Gastroesophageal sphincter (tissue), 4 donors: ENCODE measurements at regions not wholly inside any gene's neighbourhood (a gene's known extent, or its start where the extent isn't known, plus 50 kb on each side); places are given as distances from the start of the nearest gene placed in this dataset.

Experiments
- ATAC-seq: fragments of 150-250 bp; one replicate; pipeline ENCODE4 v1.9.1; 2016; ENCODE audit warnings: mild to moderate bottlenecking, moderate library complexity
- H3K27ac ChIP-seq, 4 donors: fragments of 200-600 bp; sonication (generic) in 3 of 4; 1 replicate in 3 of 4; 2 replicates in 1 of 4; pipeline ENCODE4 v1.5.1; 2016 to 2019
- H3K27me3 ChIP-seq: fragments of 200-600 bp; sonication (generic); one replicate; pipeline ENCODE4 v1.5.1; 2019
- H3K36me3 ChIP-seq, 2 donors: fragments of 200-600 bp; sonication (generic); one replicate each; pipeline ENCODE4 v1.5.1; 2019; ENCODE audit warnings: control low read depth in 1 of 2
- H3K4me1 ChIP-seq, 3 donors: fragments of 200-600 bp; sonication (generic); 1 replicate in 2 of 3; 2 replicates in 1 of 3; pipeline ENCODE4 v1.5.1; 2016 to 2019; ENCODE audit warnings: control low read depth in 2 of 3
- H3K4me3 ChIP-seq, 2 donors: fragments of 200-600 bp; sonication (generic); one replicate each; pipeline ENCODE4 v1.5.1; 2019; ENCODE audit warnings: mild to moderate bottlenecking in 1 of 2, moderate library complexity in 1 of 2
- H3K9me3 ChIP-seq, 3 donors: fragments of 200-600 bp; sonication (generic); one replicate each; pipeline ENCODE4 v1.5.1; 2017 to 2019; ENCODE audit warnings: control low read depth in 2 of 3
- CTCF ChIP-seq, 4 experiments: fragments of 200-600 bp in 2 of 4; fragments of 450-650 bp in 2 of 4; sonication (generic) in 1 of 4; IDR thresholded peaks; one replicate each; pipeline ENCODE4 v1.5.1; 2017 to 2019; ENCODE audit warnings: antibody characterized with exemption in 4 of 4, mild to moderate bottlenecking in 2 of 4, moderate library complexity in 2 of 4
- EP300 ChIP-seq: sonication (generic); formaldehyde crosslinking; IDR thresholded peaks from one replicate; pipeline ENCODE4 v1.6.1; 2017; ENCODE audit warnings: antibody characterized with exemption, mild to moderate bottlenecking
- POLR2A ChIP-seq, 2 donors: fragments of 450-650 bp; IDR thresholded peaks; one replicate each; pipeline ENCODE4 v1.6.1; 2017; ENCODE audit warnings: antibody characterized with exemption in 2 of 2, mild to moderate bottlenecking in 2 of 2, moderate library complexity in 1 of 2
- POLR2AphosphoS5 ChIP-seq: sonication (generic); formaldehyde crosslinking; IDR thresholded peaks from one replicate; pipeline ENCODE4 v1.6.1; 2017; ENCODE audit warnings: antibody characterized with exemption
- WGBS, 2 donors: methylation state at CpG; one replicate each; pipeline ENCODE4 v1.1.5; 2018; ENCODE audit warnings: low coverage in 1 of 2; 5-methylcytosine and 5-hydroxymethylcytosine counted together

DNA sequence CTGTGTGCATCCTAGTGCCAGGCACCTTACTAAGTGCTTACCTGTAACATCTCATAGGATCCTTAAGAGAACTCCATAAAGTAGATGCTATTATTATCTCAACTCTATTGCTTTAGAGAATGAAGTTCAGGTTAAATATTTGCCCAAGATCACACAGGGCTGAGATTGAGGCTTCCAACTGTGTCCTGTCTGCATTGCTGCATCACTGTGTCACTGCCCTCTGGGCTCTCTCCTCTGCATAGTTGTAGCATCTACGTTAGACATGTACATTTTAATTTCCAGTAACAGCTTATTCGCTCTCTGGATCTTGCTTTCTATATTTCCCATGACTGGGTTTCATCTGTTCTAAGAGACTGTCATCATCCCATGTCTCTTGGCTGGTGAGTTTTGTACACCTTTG is 63.6 kb upstream of the FZD8 start:
- H3K9me3 ChIP-seq, result peaks cover 0 to 7% (median 0%) of the 10 kb centered on the region in 3 donors
- WGBS, 2 donors, result 93 to 96% methylated on average over 2 of the region's 2 CpGs
- H3K27ac ChIP-seq, result no peak overlapping the region
- H3K4me1 ChIP-seq, result no peaks in the 10 kb centered on the region
- no peaks in the 10 kb centered on the region for H3K36me3 ChIP-seq
- H3K27me3 ChIP-seq, result peaks cover 8% of the 10 kb centered on the region
- ATAC-seq, result no peak
- no peak overlapping the region for H3K4me3 ChIP-seq
- no peak for TF ChIP-seq CTCF (IDR thresholded peaks at IDR 0.05)
- no peak for TF ChIP-seq POLR2AphosphoS5
- no peak for TF ChIP-seq POLR2A (IDR thresholded peaks at IDR 0.05)
- TF ChIP-seq EP300, result no peak

DNA sequence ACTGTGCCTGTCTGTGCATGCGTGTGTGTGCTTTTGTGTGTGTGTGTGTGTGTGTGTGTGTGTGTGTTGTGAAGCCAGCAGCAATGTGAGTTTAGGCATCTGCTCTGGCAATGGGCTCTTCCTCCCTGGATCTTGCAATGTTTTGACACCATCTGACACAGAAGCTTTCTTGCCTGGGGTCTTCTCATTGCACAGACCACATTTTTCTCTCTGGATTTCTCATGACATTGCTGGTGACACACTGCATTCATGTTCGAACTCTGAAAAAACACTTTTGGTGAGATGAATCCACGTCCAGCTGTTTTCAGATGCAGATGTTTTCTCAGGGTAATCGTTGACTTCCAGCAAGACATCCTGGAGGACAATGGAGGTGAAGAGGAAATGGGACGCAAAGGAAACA is 63.0 kb upstream of the FZD8 start:
- peaks cover 8% of the 10 kb centered on the region for H3K27me3 ChIP-seq
- WGBS, 2 donors, result 47 to 65% methylated on average over 5 of the region's 5 CpGs
- H3K4me1 ChIP-seq, result no peaks in the 10 kb centered on the region
- no peak overlapping the region for H3K4me3 ChIP-seq
- no peak for TF ChIP-seq EP300
- TF ChIP-seq POLR2A (IDR thresholded peaks at IDR 0.05), result no peak
- TF ChIP-seq POLR2AphosphoS5, result no peak
- no peak for TF ChIP-seq CTCF (IDR thresholded peaks at IDR 0.05)
- H3K27ac ChIP-seq, result no peak overlapping the region
- H3K36me3 ChIP-seq, result no peaks in the 10 kb centered on the region
- no peak for ATAC-seq
- H3K9me3 ChIP-seq, result peaks cover 0 to 7% (median 0%) of the 10 kb centered on the region in 3 donors

DNA sequence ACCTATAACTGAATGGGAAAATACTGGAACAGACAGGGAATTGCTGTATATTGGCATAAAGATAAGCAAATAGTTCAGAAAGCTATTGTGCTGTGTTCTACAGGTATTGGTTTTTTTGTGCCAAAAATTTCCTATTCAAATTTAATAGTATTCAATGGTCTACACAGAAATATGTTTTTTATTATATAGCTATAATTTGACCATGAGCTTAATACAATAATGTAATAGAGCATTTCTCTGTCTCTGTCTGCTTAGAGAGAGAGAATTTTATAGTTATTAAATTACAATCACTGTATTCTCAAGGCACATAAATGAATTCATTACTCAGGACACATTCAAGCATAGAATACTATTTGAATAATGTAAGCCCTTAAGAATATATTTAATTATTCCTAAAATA is 62.3 kb upstream of the FZD8 start:
- peaks cover 8% of the 10 kb centered on the region for H3K27me3 ChIP-seq
- H3K9me3 ChIP-seq, result peaks cover 0 to 7% (median 0%) of the 10 kb centered on the region in 3 donors
- H3K27ac ChIP-seq, result no peak overlapping the region
- TF ChIP-seq POLR2AphosphoS5 (no peak), CTCF (IDR thresholded peaks at IDR 0.05) (no peak), POLR2A (IDR thresholded peaks at IDR 0.05) (no peak), EP300 (no peak)
- no peak overlapping the region for H3K4me3 ChIP-seq
- no peak for ATAC-seq
- no peaks in the 10 kb centered on the region for H3K4me1 ChIP-seq
- no peaks in the 10 kb centered on the region for H3K36me3 ChIP-seq

- Histone ChIP-seq H3K27me3 (peaks cover 8% of the 10 kb centered on the region), H3K9me3 (no peaks in the 10 kb centered on the region), H3K27ac (no peak overlapping the region), H3K4me3 (no peak overlapping the region), H3K36me3 (no peaks in the 10 kb centered on the region), H3K4me1 (no peaks in the 10 kb centered on the region)
- no peak for TF ChIP-seq CTCF (IDR thresholded peaks at IDR 0.05)
- no peak for ATAC-seq
- 91 to 100% methylated on average over 2 to 12 of the region's 12 CpGs for WGBS, 2 donors
Observed at GRCh38 chr10:35700487-35700882, 58.4 kb upstream of the FZD8 start.

GRCh38 chr10:35699848-35700486 is 57.9 kb upstream of the FZD8 start:
- no peaks in the 10 kb centered on the region for H3K36me3 ChIP-seq
- H3K27ac ChIP-seq, result no peak overlapping the region
- H3K9me3 ChIP-seq, result no peaks in the 10 kb centered on the region
- H3K4me1 ChIP-seq, result no peaks in the 10 kb centered on the region
- 58 to 82% methylated on average over 5 of the region's 5 CpGs for WGBS, 2 donors
- no peak for TF ChIP-seq CTCF (IDR thresholded peaks at IDR 0.05)
- TF ChIP-seq POLR2A (IDR thresholded peaks at IDR 0.05), result no peak
- no peak for TF ChIP-seq EP300
- no peak for TF ChIP-seq POLR2AphosphoS5
- no peak overlapping the region for H3K4me3 ChIP-seq
- ATAC-seq, result no peak
- peaks cover 8% of the 10 kb centered on the region for H3K27me3 ChIP-seq
